Common myeloid progenitor, CD34-positive (primary cell): ENCODE measurements at regions not wholly inside any gene's neighbourhood (a gene's known extent, or its start where the extent isn't known, plus 50 kb on each side); places are given as distances from the start of the nearest gene placed in this dataset.
"Not testable (repeated sequence)": the region's sequence is repeated elsewhere in the genome, so short reads cannot be mapped to it uniquely, and the experiment has no call there.

ENCODE experiments used
- CTCF ChIA-PET: fragments of 350-600 bp; sonication (Branson Sonifier 250); formaldehyde crosslinking; loops from one replicate; lab custom pipeline; 2021; ENCODE audit warnings: antibody characterized with exemption; lab: Charles Lee
- POLR2A ChIA-PET: fragments of 350-600 bp; sonication (Branson Sonifier 250); formaldehyde crosslinking; loops from one replicate; lab custom pipeline; 2021; ENCODE audit warnings: antibody characterized with exemption; lab: Charles Lee
- DNase-seq, 3 donors: peaks; one replicate each; pipeline versions ENCODE4 v3.0.0 to v3.0.0-alpha.2; 2013
- H3K27ac ChIP-seq, 2 experiments: 1 replicate in 1 of 2; 2 replicates in 1 of 2; pipeline ENCODE4 v1.7.0; 2013; ENCODE audit warnings: inconsistent platforms in 2 of 2, low read length in 2 of 2, mild to moderate bottlenecking in 2 of 2, low read depth in 1 of 2, moderate library complexity in 1 of 2; ENCODE audit not compliant: severe bottlenecking in 2 of 2, insufficient read depth in 1 of 2, poor library complexity in 1 of 2
- H3K27me3 ChIP-seq, 5 experiments: replicated peaks in 2 of 5; 1 replicate in 3 of 5; 2 replicates in 2 of 5; pipeline versions ENCODE4 v1.6.1 to v1.7.0; 2013; ENCODE audit warnings: low read length in 4 of 5, mild to moderate bottlenecking in 2 of 5, moderate library complexity in 2 of 5, inconsistent platforms in 1 of 5; ENCODE audit not compliant: insufficient read depth in 5 of 5, control insufficient read depth in 4 of 5
- H3K36me3 ChIP-seq, 4 experiments: 1 replicate in 2 of 4; 2 replicates in 2 of 4; pipeline versions ENCODE4 v1.6.1 to v1.7.0; 2013; ENCODE audit warnings: low read length in 3 of 4, control low read depth in 1 of 4, mild to moderate bottlenecking in 1 of 4; ENCODE audit not compliant: control insufficient read depth in 4 of 4, insufficient read depth in 4 of 4
- H3K4me1 ChIP-seq, 4 experiments: 1 replicate in 3 of 4; 2 replicates in 1 of 4; pipeline versions ENCODE4 v1.6.1 to v1.7.1; 2013; ENCODE audit warnings: low read length in 3 of 4, mild to moderate bottlenecking in 3 of 4, control low read depth in 1 of 4, inconsistent platforms in 1 of 4, moderate library complexity in 1 of 4; ENCODE audit not compliant: control insufficient read depth in 4 of 4, insufficient read depth in 4 of 4; ENCODE audit errors: control extremely low read depth in 1 of 4
- H3K4me3 ChIP-seq, 7 experiments: 1 replicate in 4 of 7; 2 replicates in 3 of 7; pipeline versions ENCODE4 v1.5.1 to v1.7.0; 2013; ENCODE audit warnings: mild to moderate bottlenecking in 7 of 7, low read length in 6 of 7, moderate library complexity in 6 of 7, inconsistent platforms in 2 of 7, low read depth in 2 of 7, control low read depth in 1 of 7; ENCODE audit not compliant: insufficient read depth in 4 of 7, control insufficient read depth in 1 of 7; ENCODE audit errors: extremely low read depth in 1 of 7
- H3K9me3 ChIP-seq, 5 experiments: 1 replicate in 4 of 5; 2 replicates in 1 of 5; pipeline versions ENCODE4 v1.6.1 to v1.7.1; 2013; ENCODE audit warnings: low read length in 4 of 5, mild to moderate bottlenecking in 2 of 5, inconsistent platforms in 1 of 5, low read depth in 1 of 5, moderate library complexity in 1 of 5; ENCODE audit not compliant: control insufficient read depth in 4 of 5, insufficient read depth in 2 of 5; ENCODE audit errors: control extremely low read depth in 1 of 5
- WGBS: methylation state at CpG from one replicate; pipeline ENCODE4 v1.1.5; 2013; ENCODE audit not compliant: insufficient coverage; 5-methylcytosine and 5-hydroxymethylcytosine counted together

DNA sequence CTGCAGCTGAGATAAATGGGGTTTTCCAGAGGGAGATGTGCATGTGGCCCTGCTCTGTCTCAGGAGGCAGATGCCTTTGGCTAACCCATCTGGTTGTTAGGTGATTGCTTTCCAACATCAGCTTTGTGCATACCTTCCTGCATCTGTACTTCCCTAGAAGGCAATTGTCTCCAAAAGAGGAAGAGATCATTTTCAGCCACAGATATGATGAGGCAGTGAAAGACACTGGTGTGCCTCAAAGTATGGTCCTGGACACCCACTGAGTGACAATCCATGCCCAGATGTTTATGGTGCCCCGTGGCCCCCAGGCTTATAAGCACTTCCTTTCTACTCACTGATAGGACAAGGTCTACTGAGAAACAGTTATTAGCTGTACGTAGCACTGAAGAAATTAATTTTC is 117.5 kb upstream of the NR2F2 start:
- POLR2A ChIA-PET = no interaction called here

DNA sequence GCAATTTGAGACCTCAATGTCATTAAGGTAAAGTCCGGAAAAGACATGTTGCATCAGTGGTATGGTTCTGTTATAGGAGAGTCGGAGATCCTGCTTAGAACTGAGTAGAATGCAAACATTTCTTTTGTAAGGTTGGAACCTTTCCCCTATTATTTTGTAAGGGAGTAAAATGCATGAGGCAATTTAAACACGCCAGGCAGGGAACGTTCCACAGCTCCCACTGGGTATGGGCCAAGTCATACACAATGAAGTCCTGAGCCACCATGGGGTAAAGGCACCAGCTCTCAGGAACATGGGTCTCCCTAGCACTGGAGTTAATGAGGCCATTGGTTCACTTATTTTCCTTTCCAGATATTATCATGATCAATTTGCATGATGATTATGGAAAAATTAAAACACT is 116.6 kb upstream of the NR2F2 start:
- DNase-seq = no peak
- Histone ChIP-seq H3K9me3 (peaks cover 0 to 5% (median 0%) of the 10 kb centered on the region in 5 experiments), H3K4me3 (no peak overlapping the region), H3K4me1 (no peaks in the 10 kb centered on the region), H3K27me3 (no peaks in the 10 kb centered on the region), H3K36me3 (no peaks in the 10 kb centered on the region), H3K27ac (no peak overlapping the region)
- WGBS = 100% methylated on average over 2 of the region's 4 CpGs
- POLR2A ChIA-PET = no interaction called here
- CTCF ChIA-PET = no interaction called here

More for the DNA sequence above, 117.5 kb upstream of the NR2F2 start:
- Histone ChIP-seq H3K27ac (no peak overlapping the region), H3K4me1 (no peaks in the 10 kb centered on the region), H3K36me3 (no peaks in the 10 kb centered on the region), H3K4me3 (no peak overlapping the region), H3K9me3 (peaks cover 0 to 5% (median 0%) of the 10 kb centered on the region in 5 experiments), H3K27me3 (no peaks in the 10 kb centered on the region)
- 92% methylated on average over 2 of the region's 2 CpGs for WGBS
- CTCF ChIA-PET = no interaction called here
- DNase-seq = no peak

- DNase-seq, H3K36me3 ChIP-seq, H3K27ac ChIP-seq, H3K27me3 ChIP-seq, H3K9me3 ChIP-seq, H3K4me3 ChIP-seq, CTCF ChIA-PET, POLR2A ChIA-PET, H3K4me1 ChIP-seq: not testable (repeated sequence)
- WGBS = no CpG with 5 or more reads among the region's 1 CpG
Measured at GRCh38 chr15:96216481-96216880, 114.0 kb upstream of the NR2F2 start.

GRCh38 chr15:96217983-96218382 is 112.5 kb upstream of the NR2F2 start:
- Histone ChIP-seq H3K4me3 (no peak overlapping the region), H3K9me3 (no peaks in the 10 kb centered on the region), H3K27ac (no peak overlapping the region), H3K27me3 (peaks cover 0 to 3% (median 0%) of the 10 kb centered on the region in 5 experiments), H3K4me1 (no peaks in the 10 kb centered on the region), H3K36me3 (no peaks in the 10 kb centered on the region)
- CTCF ChIA-PET = no interaction called here
- POLR2A ChIA-PET = no interaction called here
- DNase-seq = no peak
- WGBS = 100% methylated on average over 1 of the region's 1 CpG

GRCh38 chr15:96218623-96219455 is 111.7 kb upstream of the NR2F2 start:
- no peaks in the 10 kb centered on the region for H3K36me3 ChIP-seq
- H3K9me3 ChIP-seq = no peaks in the 10 kb centered on the region
- H3K27ac ChIP-seq = no peak overlapping the region
- CTCF ChIA-PET = no interaction called here
- WGBS = 100% methylated on average over 2 of the region's 5 CpGs
- DNase-seq = no peak
- H3K27me3 ChIP-seq = peaks cover 0 to 3% (median 0%) of the 10 kb centered on the region in 5 experiments
- H3K4me3 ChIP-seq = no peak overlapping the region
- POLR2A ChIA-PET = no interaction called here
- no peaks in the 10 kb centered on the region for H3K4me1 ChIP-seq

GRCh38 chr15:96219681-96220080 is 110.8 kb upstream of the NR2F2 start:
- no peak for DNase-seq
- ChIA-PET POLR2A (no interaction called here), CTCF (no interaction called here)
- Histone ChIP-seq H3K36me3 (no peaks in the 10 kb centered on the region), H3K4me1 (no peaks in the 10 kb centered on the region), H3K9me3 (no peaks in the 10 kb centered on the region), H3K27me3 (peaks cover 0 to 3% (median 0%) of the 10 kb centered on the region in 5 experiments), H3K4me3 (no peak overlapping the region), H3K27ac (no peak overlapping the region)
- WGBS = 67% methylated on average over 1 of the region's 3 CpGs

- Histone ChIP-seq H3K4me1 (no peaks in the 10 kb centered on the region), H3K36me3 (no peaks in the 10 kb centered on the region), H3K27ac (no peak overlapping the region), H3K27me3 (peaks cover 0 to 3% (median 0%) of the 10 kb centered on the region in 5 experiments), H3K9me3 (no peaks in the 10 kb centered on the region), H3K4me3 (no peak overlapping the region)
- WGBS = 90% methylated on average over 1 of the region's 3 CpGs
- ChIA-PET CTCF (interaction anchor here (0.6 kb wide), 1 partner anchor 370 kb away, joined by 3 read pairs; no protein-coding TSS in a partner anchor), POLR2A (no interaction called here)
- DNase-seq = no peak
Measured at GRCh38 chr15:96220657-96221056, 109.8 kb upstream of the NR2F2 start.
